Endothelial cell of umbilical vein (primary cell): ENCODE measurements at regions not wholly inside any gene's neighbourhood (a gene's known extent, or its start where the extent isn't known, plus 50 kb on each side); places are given as distances from the start of the nearest gene placed in this dataset.

Source experiments
- BruUV-seq: library from RNA; stranded (reverse); fragments of 400-500 nt; replicated peaks from 2 replicates; lab custom pipeline; 2021; lab: Mats Ljungman, UMichigan
- CTCF ChIA-PET: fragments of 300-600, 350-600 bp; sonication (Branson Sonifier 250); formaldehyde crosslinking; loops from one replicate; lab custom pipeline; 2021; ENCODE audit warnings: antibody characterized with exemption, inconsistent platforms; lab: Charles Lee
- POLR2A ChIA-PET: fragments of 300-600, 350-600 bp; sonication (Branson Sonifier 250); formaldehyde crosslinking; loops from one replicate; lab custom pipeline; 2021; ENCODE audit warnings: antibody characterized with exemption, inconsistent platforms; lab: Charles Lee
- DNase-seq: peaks from one replicate; pipeline ENCODE4 v3.0.0-alpha.2; 2011; ENCODE audit warnings: low read depth, low spot score
- FAIRE-seq: peaks from 2 replicates; lab custom pipeline; 2011; peaks lifted over from hg19 to GRCh38; lab: Jason Lieb, UNC
- H2AFZ ChIP-seq: 2 replicates; pipeline ENCODE4 v1.6.0; 2012; ENCODE audit warnings: low read depth, low read length, control low read depth, inconsistent platforms
- H3K27ac ChIP-seq: 2 replicates; pipeline ENCODE4 v1.5.1; 2011; ENCODE audit warnings: low read depth, mild to moderate bottlenecking, control low read depth, low read length, moderate library complexity; ENCODE audit not compliant: insufficient read depth
- H3K27me3 ChIP-seq, 2 experiments: 2 replicates each; pipeline versions ENCODE4 v1.6.0 to v1.6.1; 2011; ENCODE audit warnings: low read length in 2 of 2, mixed read lengths in 1 of 2; ENCODE audit not compliant: control insufficient read depth in 2 of 2, insufficient read depth in 2 of 2
- H3K36me3 ChIP-seq, 2 experiments: 2 replicates in 1 of 2; 3 replicates in 1 of 2; pipeline ENCODE4 v1.5.1; 2011; ENCODE audit warnings: low read length in 2 of 2, mild to moderate bottlenecking in 1 of 2, moderate library complexity in 1 of 2; ENCODE audit not compliant: control insufficient read depth in 2 of 2, insufficient read depth in 2 of 2; ENCODE audit errors: extremely low read depth in 1 of 2
- H3K4me1 ChIP-seq: 3 replicates; pipeline ENCODE4 v1.5.1; 2011; ENCODE audit warnings: mild to moderate bottlenecking, low read length; ENCODE audit not compliant: control insufficient read depth, insufficient read depth; ENCODE audit errors: extremely low read depth
- H3K4me2 ChIP-seq: 2 replicates; pipeline ENCODE4 v1.6.1; 2011; ENCODE audit warnings: low read length, control low read depth, mixed read lengths; ENCODE audit not compliant: insufficient read depth
- H3K4me3 ChIP-seq, 3 experiments: fragments of 200-600 bp in 1 of 3; sonication (generic), shearing (Covaris generic) in 1 of 3; replicated peaks in 1 of 3; 2 replicates each; pipeline ENCODE4 v1.5.1; 2011 to 2016; ENCODE audit warnings: control low read depth in 3 of 3, low read length in 3 of 3, mild to moderate bottlenecking in 2 of 3, inconsistent platforms in 1 of 3, low read depth in 1 of 3, moderate library complexity in 1 of 3; ENCODE audit not compliant: insufficient read depth in 1 of 3
- H3K79me2 ChIP-seq: 2 replicates; pipeline ENCODE4 v1.6.0; 2012; ENCODE audit warnings: low read length, inconsistent platforms; ENCODE audit not compliant: control insufficient read depth, insufficient read depth
- H3K9ac ChIP-seq: replicated peaks from 2 replicates; pipeline ENCODE3; 2011; ENCODE audit warnings: low read length, control low read depth; ENCODE audit not compliant: insufficient read depth; ENCODE audit errors: extremely low read depth
- H3K9me1 ChIP-seq: replicated peaks from 3 replicates; pipeline ENCODE4 v1.6.0; 2011; ENCODE audit warnings: mild to moderate bottlenecking, low read length; ENCODE audit not compliant: control insufficient read depth, insufficient read depth; ENCODE audit errors: extremely low read depth
- H3K9me3 ChIP-seq: replicated peaks from 2 replicates; pipeline ENCODE4 v1.5.1; 2012; ENCODE audit warnings: low read length, inconsistent platforms; ENCODE audit not compliant: control insufficient read depth, insufficient read depth
- H4K20me1 ChIP-seq: replicated peaks from 2 replicates; pipeline ENCODE3; 2011; ENCODE audit warnings: mild to moderate bottlenecking, low read length; ENCODE audit not compliant: control insufficient read depth, insufficient read depth; ENCODE audit errors: extremely low read depth
- CTCF ChIP-seq, 2 donors: IDR thresholded peaks; 1 replicate in 1 of 2; 2 replicates in 1 of 2; pipeline ENCODE4 v1.5.1; 2011; ENCODE audit warnings: low read length in 2 of 2, mild to moderate bottlenecking in 2 of 2, moderate library complexity in 2 of 2, control low read depth in 1 of 2, inconsistent platforms in 1 of 2, low read depth in 1 of 2; ENCODE audit not compliant: insufficient read depth in 1 of 2; ENCODE audit errors: extremely low read depth in 1 of 2
- EZH2 ChIP-seq: IDR thresholded peaks from 2 replicates; pipeline ENCODE4 v1.6.1; 2012; ENCODE audit warnings: borderline replicate concordance, low read depth, mild to moderate bottlenecking, moderate library complexity, low read length, inconsistent platforms; ENCODE audit not compliant: severe bottlenecking
- FOS ChIP-seq: IDR thresholded peaks from 2 replicates; pipeline ENCODE4 v1.6.1; 2011; ENCODE audit warnings: mild to moderate bottlenecking, low read length, moderate library complexity, borderline replicate concordance; ENCODE audit not compliant: insufficient read depth
- GATA2 ChIP-seq: IDR thresholded peaks from 2 replicates; pipeline ENCODE4 v1.7.0; 2011; ENCODE audit warnings: low read depth, mild to moderate bottlenecking, moderate library complexity, mixed read lengths, low read length; ENCODE audit not compliant: insufficient read length, insufficient read depth
- JUN ChIP-seq: IDR thresholded peaks from 2 replicates; pipeline ENCODE4 v1.6.1; 2011; ENCODE audit warnings: borderline replicate concordance, low read depth; ENCODE audit not compliant: insufficient read length, insufficient read depth
- MAX ChIP-seq: IDR thresholded peaks from 2 replicates; pipeline ENCODE4 v1.6.1; 2011; ENCODE audit not compliant: insufficient read depth, insufficient read length
- MYC ChIP-seq: IDR thresholded peaks from one replicate; pipeline ENCODE4 v1.6.1; 2011; ENCODE audit warnings: mild to moderate bottlenecking, low read depth, low read length
- POLR2A ChIP-seq: IDR thresholded peaks from 2 replicates; pipeline ENCODE4 v1.6.1; 2012; ENCODE audit warnings: low read depth, mild to moderate bottlenecking, control low read depth, low read length
- POLR2AphosphoS5 ChIP-seq: IDR thresholded peaks from 2 replicates; pipeline ENCODE4 v1.6.1; 2012; ENCODE audit warnings: low read depth, mild to moderate bottlenecking, control low read depth, low read length, moderate library complexity; ENCODE audit not compliant: insufficient read depth
- dilution Hi-C: fragments of 300-500 bp; cut with MboI; formaldehyde crosslinking; loops from one replicate; pipeline ENCODE4 v1.15.0; 2019; ENCODE audit warnings: low sequenced_read_pairs; ENCODE audit not compliant: extremely low pct_ligation_motif_present
- intact Hi-C: fragments of 100-400 bp; cut with micrococcal nuclease; formaldehyde crosslinking; loops from one replicate; pipeline ENCODE4 v1.10.0; 2022

- FAIRE-seq = no peak
Observed at GRCh38 chr12:47411966-47412365, 293.9 kb downstream of the RPAP3 start.

More at GRCh38 chr12:47411966-47412365, 293.9 kb downstream of the RPAP3 start:
- ChIA-PET POLR2A (interaction anchor here (0.5 kb wide), 1 partner anchor 820 kb away, joined by 3 read pairs; no protein-coding TSS in a partner anchor), CTCF (interaction anchor here (0.9 kb wide), 1 partner anchor 379 kb away, joined by 3 read pairs; no protein-coding TSS in a partner anchor)
- intact Hi-C loops = no loop called here
- Histone ChIP-seq H3K27ac (no peak overlapping the region), H3K4me1 (peaks cover 4% of the 10 kb centered on the region), H4K20me1 (no peaks in the 10 kb centered on the region), H3K79me2 (no peaks in the 10 kb centered on the region), H3K4me2 (no peak overlapping the region), H3K9ac (no peak overlapping the region), H3K36me3 (no peaks in the 10 kb centered on the region), H3K9me3 (no peaks in the 10 kb centered on the region), H3K4me3 (no peak overlapping the region), H3K27me3 (peaks cover 23 to 32% of the 10 kb centered on the region in 2 experiments), H3K9me1 (no peaks in the 10 kb centered on the region), H2AFZ (no peak overlapping the region)
- no TSS peak for BruUV-seq
- no peak for DNase-seq
- no peak for TF ChIP-seq GATA2
- TF ChIP-seq EZH2 = no peak
- no peak for TF ChIP-seq POLR2A
- no peak for TF ChIP-seq FOS
- no peak for TF ChIP-seq MAX
- no peak for TF ChIP-seq CTCF (IDR thresholded peaks at IDR 0.05; ENCODE audit: extremely low read depth in 1 of 2, insufficient read depth in 1 of 2, low read depth in 1 of 2, low read length in 2 of 2)
- no peak for TF ChIP-seq POLR2AphosphoS5
- no peak for TF ChIP-seq JUN
- TF ChIP-seq MYC = no peak
- dilution Hi-C loops = no loop called here
